GM18499 (cell line): ENCODE measurements at regions not wholly inside any gene's neighbourhood (a gene's known extent, or its start where the extent isn't known, plus 50 kb on each side); places are given as distances from the start of the nearest gene placed in this dataset.
"Not testable (repeated sequence)": the region's sequence is repeated elsewhere in the genome, so short reads cannot be mapped to it uniquely, and the experiment has no call there.

Experiments used
- ATAC-seq: cut with Tn5 transposase; IDR thresholded peaks from one replicate; pipeline ENCODE4 v1.9.1; 2021; ENCODE audit warnings: moderate number of reproducible peaks; ENCODE audit not compliant: insufficient read depth, unreplicated experiment

DNA sequence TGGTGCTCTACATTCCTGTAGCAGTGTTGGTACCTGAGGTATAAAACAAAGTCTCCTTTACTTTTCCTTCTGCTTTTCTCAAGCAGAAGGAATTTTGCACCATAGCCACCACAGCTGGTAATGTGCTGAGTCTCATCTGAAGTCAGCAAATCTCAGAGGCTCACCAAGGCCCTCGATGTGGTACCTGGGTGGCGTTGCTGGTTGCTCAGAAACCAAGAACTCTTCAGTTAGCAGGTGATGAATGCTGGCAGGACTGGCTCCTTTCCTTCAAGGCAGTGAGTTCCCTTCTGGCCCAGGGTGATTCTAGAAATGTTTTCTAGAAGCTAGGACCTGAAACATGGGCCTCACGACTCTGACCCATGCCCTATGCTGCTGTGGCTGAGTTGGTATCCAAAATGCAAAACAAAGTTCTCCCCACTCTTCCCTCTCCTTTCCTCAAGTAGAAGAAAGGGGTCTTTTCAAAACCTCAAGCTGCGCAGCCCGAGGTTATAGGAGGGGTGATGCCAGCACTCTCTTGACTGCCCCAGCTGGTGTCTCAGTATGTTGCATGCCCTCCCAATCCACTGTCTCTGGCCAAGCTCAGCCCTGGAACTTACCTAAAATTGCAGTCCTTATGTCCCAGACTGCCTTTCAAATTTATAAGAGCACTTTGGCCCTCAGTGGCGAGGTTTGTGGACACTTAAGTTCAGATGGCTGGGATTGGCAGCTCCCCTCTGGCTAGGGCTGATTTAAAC is 592.3 kb downstream of the FRK start:
- no peak for ATAC-seq

DNA sequence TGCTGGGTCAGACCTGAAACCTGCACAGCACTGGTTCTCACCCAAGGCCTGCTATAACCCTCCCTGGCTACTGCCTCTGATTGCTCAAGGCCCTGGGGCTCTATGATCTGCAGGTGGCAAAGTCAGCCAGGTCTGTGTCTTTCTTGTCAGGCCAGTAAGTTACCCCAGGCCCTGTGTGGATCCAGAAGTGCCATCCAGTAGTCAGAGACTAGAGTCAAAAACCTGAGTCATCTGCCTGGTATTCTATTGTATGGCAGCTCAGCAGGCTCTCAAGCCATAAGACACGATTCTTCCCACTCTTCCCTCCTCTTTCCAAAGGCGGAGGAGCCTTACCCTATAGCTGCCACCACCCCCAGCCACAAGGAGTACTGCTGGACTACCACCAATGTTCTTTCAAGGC is 593.0 kb downstream of the FRK start:
- ATAC-seq, result no peak

DNA sequence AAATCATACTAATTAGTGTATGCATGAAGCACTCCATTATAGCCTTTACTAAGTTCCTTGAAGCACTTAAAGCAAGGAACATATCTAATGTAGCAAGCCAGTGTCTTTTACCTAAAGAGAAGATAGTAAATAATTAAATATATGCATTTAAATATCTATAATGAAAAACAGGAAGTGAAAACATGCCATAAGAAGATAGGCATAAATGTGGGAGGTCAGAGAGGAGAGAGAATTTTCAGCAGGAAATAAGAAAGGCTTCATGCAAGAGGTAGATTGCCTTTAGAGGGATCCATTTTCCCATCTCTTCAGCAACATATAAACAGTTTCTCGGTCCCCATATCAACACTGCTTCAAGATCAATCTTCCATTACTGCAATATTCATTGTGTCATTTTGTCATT is 599.8 kb downstream of the FRK start:
- no peak for ATAC-seq

DNA sequence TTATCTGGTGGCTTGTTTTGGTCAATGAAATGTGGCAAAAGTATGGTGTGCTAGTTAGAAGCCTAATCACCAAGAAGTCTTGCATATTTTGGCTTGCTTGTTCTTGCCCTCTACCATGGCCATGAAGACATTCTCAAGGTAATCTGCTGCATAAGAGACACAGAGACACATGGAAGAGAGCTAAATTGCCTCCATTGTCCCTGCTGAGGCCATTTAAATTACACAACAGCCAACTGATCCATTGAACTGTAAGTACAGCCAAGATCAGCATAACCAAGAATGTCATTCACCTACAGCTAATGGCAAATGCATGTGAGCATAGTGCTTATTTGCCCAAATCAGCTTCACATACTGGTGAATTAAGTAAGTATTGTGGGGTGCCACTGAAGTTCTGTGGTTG is 603.8 kb downstream of the FRK start:
- no peak for ATAC-seq

DNA sequence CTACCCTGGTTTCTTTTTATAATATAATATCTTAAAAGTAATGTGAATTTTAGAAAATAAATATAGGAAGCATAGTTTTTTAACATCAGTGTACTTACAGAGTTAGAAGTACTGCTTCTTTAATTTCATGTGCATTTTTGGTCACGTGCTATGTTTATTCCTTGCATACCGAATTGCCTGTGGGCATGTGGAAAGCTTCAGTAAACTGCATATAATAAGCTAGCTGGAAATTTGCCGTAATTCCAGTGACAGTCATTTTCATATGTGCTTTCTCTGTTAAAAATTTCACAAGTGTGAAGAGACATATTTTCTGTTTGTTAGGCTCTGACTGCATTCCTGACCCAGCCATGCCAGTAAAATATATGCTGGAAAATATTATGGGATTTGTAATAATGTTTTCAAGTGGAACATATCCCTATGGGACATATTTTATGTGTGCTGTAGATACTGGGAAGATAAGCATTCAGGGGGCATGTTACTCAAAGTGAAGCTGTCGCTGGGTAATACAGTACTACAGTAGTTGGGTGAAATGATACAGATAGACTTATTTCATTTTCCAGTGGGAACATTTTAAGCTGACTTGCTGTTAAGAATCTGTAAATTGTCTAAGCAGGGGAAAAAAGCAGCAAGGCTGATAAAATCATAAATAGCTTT is 616.7 kb downstream of the FRK start:
- ATAC-seq, result no peak

DNA sequence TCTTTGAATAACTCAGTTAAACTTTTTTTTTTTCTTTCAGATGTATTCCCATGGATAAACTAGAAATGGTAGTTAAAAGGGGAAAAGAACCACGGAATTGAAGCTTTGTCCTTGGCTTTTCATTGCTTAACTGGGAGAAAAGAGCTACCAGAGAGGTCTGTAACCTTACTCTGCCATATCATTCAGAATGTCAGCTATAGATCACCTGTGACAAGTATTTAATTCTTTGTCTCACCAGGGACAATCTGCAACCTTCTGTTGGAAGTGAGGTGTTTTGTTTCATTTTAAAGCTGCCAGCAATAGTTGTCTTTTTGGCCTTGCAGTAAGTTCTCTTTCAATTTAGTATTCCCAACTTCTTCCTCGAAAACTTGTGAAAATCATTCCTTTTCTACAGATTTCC is 618.4 kb downstream of the FRK start:
- no peak for ATAC-seq

DNA sequence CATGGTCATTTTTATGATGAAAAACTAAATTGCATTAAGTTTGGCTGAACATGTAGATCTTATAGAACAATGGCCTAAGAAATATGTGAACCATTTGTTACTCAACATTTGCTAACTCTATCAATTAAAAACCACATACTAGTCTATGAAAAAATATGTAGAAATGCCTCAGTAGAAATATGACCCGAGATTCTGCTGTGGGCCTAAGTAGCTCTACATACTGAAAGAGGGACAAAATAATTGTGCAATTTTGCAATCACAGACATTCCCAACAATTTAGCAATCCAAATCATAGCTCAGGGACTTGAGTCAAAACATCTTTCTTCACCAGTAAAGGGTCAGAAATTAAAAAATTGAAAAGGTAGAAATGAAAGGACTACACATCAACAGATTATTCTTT is 619.0 kb downstream of the FRK start:
- ATAC-seq, result no peak

DNA sequence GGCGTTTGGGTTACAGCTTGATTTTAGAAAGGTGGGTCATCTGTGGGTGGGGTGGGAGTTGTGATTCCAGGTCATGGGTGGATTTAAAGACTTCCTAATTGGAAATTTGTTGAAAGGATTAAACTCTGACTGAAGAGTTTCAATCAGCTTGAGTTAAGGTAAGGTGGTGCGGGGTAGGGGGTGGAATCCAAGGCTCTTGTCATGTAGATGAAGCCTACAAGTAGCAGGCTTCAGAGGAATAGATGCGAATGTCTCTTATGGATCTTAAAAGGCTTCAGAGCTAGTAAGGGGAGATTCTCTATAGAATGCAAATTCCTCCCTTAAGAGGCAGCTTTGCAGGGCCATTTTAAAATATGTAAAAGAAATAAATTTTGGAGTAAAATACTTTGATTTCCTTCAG is 645.3 kb downstream of the FRK start:
- no peak for ATAC-seq

DNA sequence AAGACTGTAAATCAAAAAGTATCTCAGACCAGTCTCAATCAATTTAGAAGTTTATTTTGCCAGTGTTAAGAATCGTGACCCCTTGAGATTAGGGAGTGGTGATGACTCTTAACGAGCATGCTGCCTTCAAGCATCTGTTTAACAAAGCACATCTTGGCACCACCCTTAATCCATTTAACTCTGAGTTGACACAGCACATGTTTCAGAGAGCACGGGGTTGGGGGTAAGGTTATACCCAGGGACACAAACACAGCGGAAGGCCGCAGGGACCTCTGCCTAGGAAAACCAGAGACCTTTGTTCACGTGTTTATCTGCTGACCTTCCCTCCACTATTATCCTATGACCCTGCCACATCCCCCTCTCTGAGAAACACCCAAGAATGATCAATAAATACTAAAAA is 645.8 kb downstream of the FRK start:
- not testable (repeated sequence) for ATAC-seq

DNA sequence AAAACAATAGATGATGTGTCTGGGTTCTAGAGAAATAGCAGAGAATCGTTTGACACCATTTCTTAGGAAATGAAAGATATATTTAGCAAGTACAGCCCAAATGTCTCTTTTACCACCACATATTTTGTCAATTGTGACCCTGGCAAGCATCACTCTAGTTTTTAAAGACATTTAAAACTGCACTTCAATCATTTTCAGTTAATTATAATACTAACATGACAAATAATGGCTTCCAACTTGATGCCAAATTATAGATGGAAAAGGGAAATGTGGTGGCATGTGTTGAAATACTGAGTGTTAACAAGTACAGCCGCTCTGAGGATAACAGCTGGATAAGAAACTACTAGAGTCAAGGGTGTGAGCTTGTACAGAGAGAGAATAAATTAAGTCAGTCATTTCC is 648.9 kb downstream of the FRK start:
- ATAC-seq, result no peak

DNA sequence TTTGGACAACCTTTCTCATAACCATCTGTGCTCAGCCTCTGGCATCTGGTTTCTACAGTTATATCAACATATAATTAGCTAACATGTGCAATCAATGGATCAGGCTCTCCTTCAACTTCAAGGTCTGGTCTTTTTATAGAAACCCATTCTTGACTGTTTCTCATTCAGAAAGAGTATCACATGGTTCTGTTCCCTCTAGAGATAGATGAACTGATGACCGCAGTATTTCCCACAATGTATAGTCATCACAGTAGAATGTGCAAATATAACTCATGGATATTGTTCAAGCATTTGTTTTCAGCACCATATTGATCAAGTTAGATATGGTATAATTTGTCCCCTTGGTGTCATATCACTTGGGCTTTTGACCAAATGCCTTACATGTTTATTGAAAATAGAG is 656.2 kb downstream of the FRK start:
- ATAC-seq, result no peak

DNA sequence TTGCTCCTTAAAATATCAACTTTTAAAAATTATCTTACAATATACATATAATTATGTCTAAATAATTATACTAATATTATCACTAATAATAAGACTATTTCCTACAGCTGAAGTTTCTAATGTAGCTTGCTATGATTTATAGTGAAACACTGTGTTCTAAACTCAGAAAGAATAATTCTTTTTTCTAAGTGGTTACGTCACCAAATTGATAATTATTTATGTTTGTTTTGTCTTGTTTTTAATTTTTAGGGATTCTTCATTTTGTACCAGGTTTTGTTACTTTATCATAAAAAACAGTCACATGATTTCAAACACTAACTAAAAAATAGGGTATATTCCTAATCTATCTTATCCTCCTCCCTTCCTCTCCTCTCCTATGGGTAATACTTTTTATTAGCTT is 662.1 kb downstream of the FRK start:
- ATAC-seq, result no peak

DNA sequence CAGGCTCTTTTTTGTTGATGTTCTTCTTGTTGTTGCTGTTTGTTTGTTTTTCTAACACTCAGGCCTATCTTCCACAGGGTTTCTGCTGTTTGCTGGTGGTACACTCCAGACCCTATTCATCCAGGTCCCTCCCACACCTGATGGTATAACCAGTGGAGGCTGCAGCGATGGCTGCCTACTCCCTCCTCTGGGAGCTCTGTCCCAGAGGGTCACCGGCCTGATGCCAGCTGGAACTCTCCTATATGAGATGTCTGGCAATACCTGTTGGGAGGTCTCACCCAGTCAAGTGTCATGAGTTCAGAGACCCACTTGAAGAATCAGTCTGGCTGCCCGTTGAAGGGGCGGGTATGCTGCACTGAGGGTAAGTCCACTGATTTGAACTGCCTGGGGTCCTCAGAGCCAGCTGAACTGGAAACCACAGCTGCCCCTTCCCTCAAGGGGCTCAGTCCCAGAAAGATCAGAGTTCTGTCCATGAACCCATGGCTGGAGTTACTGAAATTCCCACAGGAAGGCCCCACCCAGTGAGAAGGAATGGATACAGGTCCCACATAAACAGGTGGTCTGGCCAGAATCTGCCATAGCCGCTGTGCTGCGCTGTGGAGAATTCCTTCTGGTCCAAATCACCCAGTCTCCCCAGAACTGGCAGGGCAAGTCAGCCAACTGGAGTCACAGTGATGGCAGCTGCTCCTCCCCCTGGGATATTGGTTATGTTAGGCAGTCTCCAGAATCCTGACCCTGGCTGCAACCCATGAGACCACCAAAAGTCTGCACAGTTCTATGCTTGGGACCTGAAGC is 664.4 kb downstream of the FRK start:
- no peak for ATAC-seq

DNA sequence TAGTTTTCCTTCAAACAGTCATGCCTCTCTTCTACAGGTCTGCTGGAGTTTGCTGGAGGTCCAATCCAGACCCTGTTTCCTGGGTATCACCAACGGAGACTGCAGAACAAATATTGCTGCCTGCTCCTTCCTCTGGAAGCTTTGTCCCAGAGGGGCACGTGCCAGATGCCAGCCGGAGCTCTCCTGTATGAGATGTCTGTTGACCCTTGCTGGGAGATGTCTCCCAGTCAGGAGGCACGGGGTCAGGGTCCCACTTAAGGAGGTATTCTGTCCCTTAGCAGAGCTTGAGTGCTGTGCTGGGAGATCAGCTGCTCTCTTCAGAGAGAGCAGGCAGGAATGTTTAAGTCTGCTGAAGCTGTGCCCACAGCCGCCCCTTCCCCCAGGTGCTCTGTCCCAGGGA is 666.9 kb downstream of the FRK start:
- ATAC-seq, result no peak

DNA sequence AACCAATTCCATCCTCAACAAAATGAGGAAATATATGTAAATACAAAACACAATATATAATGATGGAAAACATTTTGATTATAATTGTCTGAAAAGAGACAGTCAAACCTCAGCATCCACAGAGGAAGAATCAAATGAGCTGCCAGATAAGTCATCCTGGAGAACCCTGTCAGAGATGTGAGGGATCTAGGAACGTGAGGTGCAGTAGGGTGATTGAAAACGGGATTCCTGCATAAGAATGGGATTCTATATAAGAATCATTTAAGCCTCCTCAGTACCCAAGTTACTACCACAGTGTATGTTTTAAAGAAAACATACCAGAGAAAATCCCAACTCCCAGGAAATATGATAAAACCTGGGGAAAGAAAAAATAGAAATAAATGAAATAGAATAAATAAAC is 690.5 kb downstream of the FRK start:
- no peak for ATAC-seq

DNA sequence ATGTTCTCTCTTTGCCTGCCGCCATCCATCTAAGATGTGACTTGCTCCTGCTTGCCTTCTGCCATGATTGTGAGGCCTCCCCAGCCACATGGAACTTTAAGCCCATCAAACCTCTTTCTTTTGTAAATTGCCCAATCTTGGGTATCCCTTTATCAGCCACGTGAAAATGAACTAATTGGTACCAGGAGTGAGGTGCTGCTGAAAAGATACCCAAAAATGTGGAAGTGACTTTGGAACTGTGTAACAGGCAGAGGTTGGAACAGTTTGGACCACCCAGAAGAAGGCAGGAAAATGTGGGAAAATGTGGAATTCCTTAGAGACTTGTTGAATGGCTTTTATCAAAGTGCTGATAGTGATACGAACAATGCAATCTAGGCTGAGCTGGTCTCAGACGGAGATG is 694.9 kb downstream of the FRK start:
- ATAC-seq, result no peak

DNA sequence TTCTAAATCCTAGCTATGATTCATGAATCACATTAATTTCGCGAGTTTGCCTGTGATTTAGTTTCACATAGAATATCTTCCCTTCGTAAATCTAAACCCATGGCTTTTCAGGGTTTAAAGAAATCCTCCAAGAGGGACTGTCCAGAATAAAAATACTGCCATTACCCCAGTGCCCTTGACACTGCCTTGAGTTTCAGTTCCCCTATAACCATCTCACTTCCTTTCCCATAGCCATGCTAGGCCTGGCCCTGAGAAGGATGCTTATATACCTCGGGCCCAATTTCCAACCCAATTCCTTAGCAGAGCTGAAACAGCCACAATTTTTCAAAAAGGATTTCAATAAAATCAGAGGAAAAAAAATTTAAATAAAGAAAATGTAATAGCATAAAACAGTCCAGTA is 697.3 kb downstream of the FRK start:
- ATAC-seq, result peak; percentile 71

DNA sequence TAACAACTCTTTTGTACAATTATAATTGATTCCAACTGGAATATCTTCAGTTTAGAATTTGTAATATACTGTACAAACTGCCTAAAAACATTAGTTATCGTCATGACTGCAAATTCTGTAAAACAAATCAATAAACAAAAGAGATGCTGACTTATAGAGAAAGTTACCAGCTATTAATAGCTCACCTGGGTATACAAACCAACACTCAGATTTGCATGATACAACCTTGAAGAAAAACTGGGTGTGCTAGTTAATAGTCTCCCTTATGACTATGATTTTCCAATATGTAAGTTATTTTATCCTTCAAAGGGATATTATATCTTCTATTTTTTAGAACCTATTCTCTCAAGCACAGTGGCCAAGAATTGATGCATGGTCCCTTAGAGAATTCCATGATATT is 698.5 kb downstream of the FRK start:
- no peak for ATAC-seq

DNA sequence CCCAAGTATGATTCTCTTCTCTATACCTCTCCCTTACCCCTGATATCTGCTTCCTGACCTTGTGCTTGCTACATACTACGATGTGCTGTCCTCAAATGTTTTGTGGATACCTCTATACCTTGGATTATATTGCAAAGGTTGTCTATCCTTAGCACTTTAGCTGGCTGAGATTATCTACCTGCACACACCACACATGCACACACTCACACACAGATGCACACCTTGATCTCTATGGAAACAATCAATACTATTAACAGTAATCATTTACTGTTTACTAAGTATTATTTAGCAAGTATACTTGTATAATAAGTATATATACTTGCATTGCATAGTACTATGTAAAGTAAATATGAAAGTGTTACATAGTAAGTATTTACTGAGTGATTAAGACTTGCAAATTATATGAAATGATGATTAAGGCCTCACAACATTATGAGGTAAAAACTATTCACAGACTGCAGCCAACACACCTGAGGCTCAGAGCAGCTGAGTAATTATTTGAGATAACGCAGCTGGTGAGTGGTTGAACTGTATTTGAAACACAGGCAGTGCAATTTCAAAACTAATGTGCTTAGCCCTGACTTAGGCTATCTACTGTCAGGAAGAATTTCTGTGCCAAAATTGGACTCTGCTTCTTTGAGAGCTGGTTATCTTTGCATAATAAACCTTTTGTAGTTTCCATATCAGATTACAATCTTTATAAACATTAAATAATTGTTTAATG is 699.9 kb downstream of the FRK start:
- ATAC-seq, result no peak

DNA sequence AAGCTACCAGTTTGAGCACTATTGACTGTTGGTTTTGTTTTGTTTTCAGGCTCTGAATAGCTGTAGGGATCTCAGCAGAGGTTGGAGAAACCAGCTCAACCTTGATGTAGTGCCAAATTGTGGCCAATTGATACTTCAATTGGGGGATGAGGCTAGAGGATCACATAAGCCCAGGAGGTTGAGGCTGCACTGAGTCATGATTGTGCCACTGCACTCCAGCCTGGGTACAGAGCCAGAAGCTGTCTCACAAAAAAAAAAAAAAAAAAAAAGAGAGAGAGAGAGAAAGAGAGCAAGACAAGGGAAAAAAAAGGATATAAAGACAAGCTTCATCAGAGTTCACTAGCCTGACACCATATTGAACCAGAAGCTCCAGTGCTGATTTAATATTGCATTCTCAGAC is 702.1 kb downstream of the FRK start:
- no peak for ATAC-seq

DNA sequence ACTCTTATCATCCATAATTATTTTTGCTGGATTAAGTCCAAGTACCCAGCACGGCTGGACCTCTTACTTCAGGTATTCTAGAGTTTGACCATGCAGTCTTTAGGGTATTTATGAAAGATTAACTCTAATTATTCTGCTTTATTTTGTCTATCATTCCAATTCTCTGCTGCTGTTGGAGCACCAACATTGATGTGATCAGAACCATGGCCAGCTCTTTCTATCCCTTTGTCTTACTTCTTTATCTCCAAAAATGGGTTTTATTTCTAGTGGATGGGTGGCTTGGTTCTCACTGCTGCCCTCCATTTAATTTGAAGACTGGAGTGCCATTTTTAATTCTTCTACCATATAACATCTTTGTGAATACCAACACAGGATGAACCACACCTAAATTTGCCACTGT is 704.3 kb downstream of the FRK start:
- no peak for ATAC-seq
